ENCODE measurements at regions not wholly inside any gene's neighbourhood (a gene's known extent, or its start where the extent isn't known, plus 50 kb on each side); places are given as distances from the start of the nearest gene placed in this dataset.

- TF ChIP-seq CTCF (IDR thresholded peaks at IDR 0.05; ENCODE audit: insufficient read depth, low read depth, low read length), result no peak
- H3K4me3 ChIP-seq (ENCODE audit: low read depth, low read length), result no peak overlapping the region
- DNase-seq (ENCODE audit: low read depth), result no peak
Observed at GRCh38 chr7:126302639-126303038, 950.1 kb downstream of the GRM8 start.

GRCh38 chr7:126286317-126286716 is 966.4 kb downstream of the GRM8 start:
- no peak for TF ChIP-seq CTCF (IDR thresholded peaks at IDR 0.05; ENCODE audit: insufficient read depth, low read depth, low read length)
- H3K4me3 ChIP-seq (ENCODE audit: low read depth, low read length), result no peak overlapping the region
- no peak for DNase-seq (ENCODE audit: low read depth)

DNA sequence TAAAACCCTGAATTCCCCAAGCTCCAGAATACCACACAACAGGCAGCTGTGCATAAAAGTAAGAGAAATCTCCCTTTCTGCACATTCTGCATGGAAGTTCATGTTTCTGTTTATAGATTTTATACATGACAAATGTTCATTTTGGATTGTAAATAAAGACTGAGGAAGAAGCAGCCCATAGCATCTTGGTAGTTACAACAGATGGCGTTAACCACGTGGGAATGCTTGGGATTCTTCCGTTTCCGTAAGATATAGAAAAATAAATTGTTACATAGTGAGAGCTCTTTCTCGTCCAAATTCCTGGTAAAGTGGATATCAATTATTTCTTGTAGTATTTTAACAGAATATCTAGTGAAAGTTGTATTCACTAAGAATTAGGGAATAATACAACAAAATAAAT is 1016.5 kb downstream of the GRM8 start:
- TF ChIP-seq CTCF (IDR thresholded peaks at IDR 0.05; ENCODE audit: insufficient read depth, low read depth, low read length), result no peak
- DNase-seq (ENCODE audit: low read depth), result no peak
- no peak overlapping the region for H3K4me3 ChIP-seq (ENCODE audit: low read depth, low read length)

DNA sequence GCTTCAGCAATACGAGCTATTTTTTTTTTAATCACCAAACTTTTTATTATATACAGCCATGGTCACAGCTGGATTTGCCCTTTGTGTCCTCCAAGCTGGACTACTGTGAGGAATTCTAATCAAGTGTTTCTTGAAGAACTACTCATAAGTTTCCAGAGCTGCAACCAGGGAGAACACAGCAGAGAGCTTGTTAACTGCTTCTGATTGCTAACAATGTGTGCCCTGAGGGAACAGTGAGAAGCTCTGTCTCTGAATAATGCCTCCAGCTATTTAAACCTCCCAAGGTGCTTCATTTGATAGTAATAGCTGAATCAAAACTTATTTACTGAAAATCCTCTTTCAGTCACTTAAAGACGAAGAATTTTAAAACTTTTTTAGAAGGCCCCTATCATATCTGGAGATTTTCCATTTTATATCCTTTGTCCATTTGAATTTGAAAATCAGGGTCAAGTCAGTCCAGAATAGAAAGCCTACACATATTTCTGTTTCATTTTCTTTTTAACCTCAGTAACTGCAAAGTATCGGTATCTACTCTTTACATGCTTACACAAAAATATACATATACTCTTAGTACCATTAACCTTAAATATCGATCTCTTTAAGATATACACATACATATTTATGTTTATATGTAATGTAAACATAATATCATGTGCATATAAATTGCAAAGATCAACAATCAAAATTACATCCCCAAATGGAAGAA is 1024.2 kb downstream of the GRM8 start:
- TF ChIP-seq CTCF (IDR thresholded peaks at IDR 0.05; ENCODE audit: insufficient read depth, low read depth, low read length), result no peak
- no peak for DNase-seq (ENCODE audit: low read depth)
- no peak overlapping the region for H3K4me3 ChIP-seq (ENCODE audit: low read depth, low read length)

DNA sequence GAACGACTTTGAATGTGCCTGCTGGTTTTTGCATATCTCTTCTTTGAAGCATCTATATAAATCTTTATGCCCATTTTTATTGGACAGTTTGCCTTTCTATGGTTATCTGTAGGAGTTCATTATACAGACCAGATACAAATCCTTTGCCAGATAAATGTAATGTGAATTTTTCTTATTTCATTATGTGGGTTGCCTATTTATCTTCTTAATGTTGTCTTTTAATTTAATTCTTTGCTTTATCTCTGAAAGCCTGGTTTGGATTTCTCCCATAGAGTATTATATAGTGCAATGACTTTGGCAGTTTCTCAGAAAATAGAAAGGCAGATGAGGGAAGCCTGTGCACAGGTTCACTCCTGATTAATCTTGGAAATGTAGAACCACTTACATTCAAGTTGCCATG is 1025.1 kb downstream of the GRM8 start:
- DNase-seq (ENCODE audit: low read depth), result no peak
- TF ChIP-seq CTCF (IDR thresholded peaks at IDR 0.05; ENCODE audit: insufficient read depth, low read depth, low read length), result no peak
- H3K4me3 ChIP-seq (ENCODE audit: low read depth, low read length), result no peak overlapping the region

- no peak for TF ChIP-seq CTCF (IDR thresholded peaks at IDR 0.05; ENCODE audit: insufficient read depth, low read depth, low read length)
- no peak for DNase-seq (ENCODE audit: low read depth)
- H3K4me3 ChIP-seq (ENCODE audit: low read depth, low read length), result no peak overlapping the region
Observed at GRCh38 chr7:126227055-126227454, 1025.7 kb downstream of the GRM8 start.

- no peak overlapping the region for H3K4me3 ChIP-seq (ENCODE audit: low read depth, low read length)
- TF ChIP-seq CTCF (IDR thresholded peaks at IDR 0.05; ENCODE audit: insufficient read depth, low read depth, low read length), result no peak
- no peak for DNase-seq (ENCODE audit: low read depth)
Observed at GRCh38 chr7:126223729-126224128, 1029.0 kb downstream of the GRM8 start.
